Left ventricle myocardium inferior (tissue), 1 donor: ENCODE measurements at regions not wholly inside any gene's neighbourhood (a gene's known extent, or its start where the extent isn't known, plus 50 kb on each side); places are given as distances from the start of the nearest gene placed in this dataset.

Experiments
- DNase-seq: peaks from one replicate; pipeline ENCODE4 v3.0.0-alpha.2; 2020
- H3K27ac ChIP-seq: fragments of 200-600 bp; replicated peaks from 2 replicates; pipeline ENCODE4 v1.8.0; 2021
- H3K27me3 ChIP-seq: fragments of 200-600 bp; 2 replicates; pipeline ENCODE4 v1.8.0; 2021; ENCODE audit warnings: low read depth
- H3K36me3 ChIP-seq: fragments of 200-600 bp; 2 replicates; pipeline ENCODE4 v1.8.0; 2021
- H3K4me1 ChIP-seq: fragments of 200-600 bp; 2 replicates; pipeline ENCODE4 v1.8.0; 2021
- H3K4me3 ChIP-seq: fragments of 200-600 bp; 2 replicates; pipeline ENCODE4 v1.8.0; 2021; ENCODE audit warnings: mild to moderate bottlenecking, moderate library complexity
- H3K9me3 ChIP-seq: fragments of 200-600 bp; replicated peaks from 2 replicates; pipeline ENCODE4 v1.8.0; 2021
- intact Hi-C: fragments of 100-400 bp; cut with micrococcal nuclease; formaldehyde crosslinking; loops from one replicate; pipeline ENCODE4 v1.11.0; 2022
- TF ChIP-seq, protein P1 (sequence below): fragments of 200-600 bp; IDR thresholded peaks from 2 replicates; pipeline ENCODE4 v1.8.0; 2021; ENCODE audit warnings: antibody characterized with exemption, mild to moderate bottlenecking, borderline replicate concordance
- donor health status: DM: no; HTN: yes; CAD: no; lungs with severe emphysema.

DNA sequence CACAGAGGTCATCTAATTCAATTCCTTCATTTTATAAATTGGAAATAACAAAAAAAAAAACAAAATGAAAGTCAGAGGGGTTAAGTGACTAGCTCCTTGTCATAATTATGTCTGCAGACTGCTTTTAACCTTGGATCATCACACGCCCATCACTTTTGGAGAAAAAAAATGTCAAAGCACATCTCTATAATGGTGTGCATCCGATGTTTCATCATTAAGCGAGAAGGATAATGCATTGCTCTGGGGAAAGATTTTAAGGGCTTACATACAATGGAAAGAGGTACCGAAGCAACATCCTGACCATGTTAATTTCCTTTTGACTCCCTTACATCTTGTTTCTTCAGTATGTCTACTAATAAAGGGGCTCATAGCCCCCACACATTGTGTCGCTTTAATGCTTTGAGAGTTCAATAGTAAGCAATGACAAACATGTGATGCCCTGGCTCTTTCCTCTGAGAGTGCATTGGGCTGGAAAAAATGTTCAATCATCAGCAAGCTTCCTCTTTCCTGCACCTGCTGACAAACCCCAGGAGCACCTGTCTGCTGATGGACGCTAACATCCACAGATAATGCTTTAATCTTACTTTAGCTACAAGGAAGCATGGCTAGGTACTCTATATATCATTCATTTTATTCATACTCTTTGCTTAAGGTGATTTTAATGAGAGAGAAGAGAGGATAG, 242.2 kb downstream of the SMARCA2 start:
- TF ChIP-seq, protein P1, sequence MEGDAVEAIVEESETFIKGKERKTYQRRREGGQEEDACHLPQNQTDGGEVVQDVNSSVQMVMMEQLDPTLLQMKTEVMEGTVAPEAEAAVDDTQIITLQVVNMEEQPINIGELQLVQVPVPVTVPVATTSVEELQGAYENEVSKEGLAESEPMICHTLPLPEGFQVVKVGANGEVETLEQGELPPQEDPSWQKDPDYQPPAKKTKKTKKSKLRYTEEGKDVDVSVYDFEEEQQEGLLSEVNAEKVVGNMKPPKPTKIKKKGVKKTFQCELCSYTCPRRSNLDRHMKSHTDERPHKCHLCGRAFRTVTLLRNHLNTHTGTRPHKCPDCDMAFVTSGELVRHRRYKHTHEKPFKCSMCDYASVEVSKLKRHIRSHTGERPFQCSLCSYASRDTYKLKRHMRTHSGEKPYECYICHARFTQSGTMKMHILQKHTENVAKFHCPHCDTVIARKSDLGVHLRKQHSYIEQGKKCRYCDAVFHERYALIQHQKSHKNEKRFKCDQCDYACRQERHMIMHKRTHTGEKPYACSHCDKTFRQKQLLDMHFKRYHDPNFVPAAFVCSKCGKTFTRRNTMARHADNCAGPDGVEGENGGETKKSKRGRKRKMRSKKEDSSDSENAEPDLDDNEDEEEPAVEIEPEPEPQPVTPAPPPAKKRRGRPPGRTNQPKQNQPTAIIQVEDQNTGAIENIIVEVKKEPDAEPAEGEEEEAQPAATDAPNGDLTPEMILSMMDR: no peak
- no peak overlapping the region for H3K27ac ChIP-seq
- no peaks in the 10 kb centered on the region for H3K36me3 ChIP-seq
- no peak overlapping the region for H3K4me3 ChIP-seq
- H3K27me3 ChIP-seq: no peaks in the 10 kb centered on the region
- H3K9me3 ChIP-seq: no peaks in the 10 kb centered on the region
- intact Hi-C loops: no loop called here
- H3K4me1 ChIP-seq: no peaks in the 10 kb centered on the region
- no peak for DNase-seq

DNA sequence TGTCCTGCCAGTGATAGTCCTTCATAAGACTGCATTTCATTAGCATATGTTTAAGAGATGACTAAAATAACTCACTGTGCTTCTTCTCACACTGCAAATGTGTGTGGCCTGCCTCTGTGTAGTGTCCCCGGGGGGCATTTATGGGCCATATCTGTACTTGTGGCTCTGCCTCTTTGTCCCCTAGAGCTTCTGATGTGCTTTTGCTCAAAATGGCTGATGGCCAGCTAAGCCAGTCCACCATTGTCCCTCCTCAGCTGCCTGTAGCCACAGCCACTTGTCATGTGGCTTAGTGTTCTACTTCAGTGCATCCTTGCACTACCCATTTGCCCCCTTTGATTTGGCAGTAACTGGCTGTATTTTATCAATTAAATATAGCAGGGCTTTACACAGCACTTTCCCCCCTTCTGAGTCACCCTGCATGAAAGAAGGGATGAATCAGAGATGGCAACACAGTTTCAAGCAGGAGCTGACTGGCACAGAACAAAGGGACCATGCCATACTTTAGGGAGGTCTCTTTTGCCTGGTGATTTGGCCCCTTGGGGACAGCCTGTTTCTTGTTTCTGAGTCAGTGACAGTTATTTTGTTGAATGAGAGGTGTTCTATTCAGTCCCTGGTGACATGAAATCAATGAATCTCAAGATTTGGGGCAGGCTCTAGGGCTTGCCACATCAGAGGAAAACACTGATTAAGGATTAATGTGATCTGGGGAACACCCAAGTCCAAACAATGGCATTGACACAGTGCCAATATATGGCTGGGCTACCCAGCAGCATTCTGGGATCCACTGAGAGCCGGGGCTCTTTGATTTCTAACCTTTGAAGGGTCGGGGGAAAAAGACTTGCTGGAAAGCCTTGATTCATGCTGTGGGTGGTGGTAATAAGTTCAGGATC, 245.5 kb downstream of the SMARCA2 start:
- Histone ChIP-seq H3K4me1 (no peaks in the 10 kb centered on the region), H3K4me3 (no peak overlapping the region), H3K27ac (no peak overlapping the region), H3K36me3 (no peaks in the 10 kb centered on the region), H3K9me3 (no peaks in the 10 kb centered on the region), H3K27me3 (no peaks in the 10 kb centered on the region)
- DNase-seq: no peak
- intact Hi-C loops: no loop called here
- TF ChIP-seq, protein P1: no peak

DNA sequence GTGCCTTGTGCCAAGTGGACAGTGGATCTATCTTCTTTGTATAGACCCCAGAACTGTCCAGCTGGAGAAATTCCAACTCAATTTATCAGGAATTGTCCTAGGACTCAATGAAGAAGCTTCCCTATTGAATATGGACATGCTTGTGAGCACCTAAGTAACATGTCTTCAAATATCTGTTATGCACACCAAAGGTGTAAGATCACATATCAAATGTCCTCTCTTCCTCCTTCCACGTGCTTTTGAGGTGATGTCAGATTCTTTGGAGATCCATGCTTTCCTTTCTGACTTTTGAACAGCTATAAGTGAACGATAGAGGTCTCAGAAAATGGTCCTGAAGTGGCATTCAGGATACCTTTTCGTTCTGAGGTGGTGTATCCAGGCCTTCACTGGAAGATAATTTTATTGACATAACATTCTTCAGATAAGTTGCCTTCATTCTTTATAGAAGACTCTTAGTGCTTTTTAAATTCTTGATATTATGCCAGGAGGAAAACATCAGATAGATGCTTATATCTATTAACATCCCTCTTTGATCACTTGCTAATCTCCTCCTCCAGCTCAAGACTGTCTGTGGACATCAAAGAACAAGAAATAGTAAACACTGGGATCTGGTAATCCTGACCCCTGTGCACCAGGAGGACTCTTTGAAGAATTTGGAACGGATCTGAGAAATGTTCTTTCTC, 246.4 kb downstream of the SMARCA2 start:
- no peaks in the 10 kb centered on the region for H3K9me3 ChIP-seq
- intact Hi-C loops: no loop called here
- H3K27me3 ChIP-seq: no peaks in the 10 kb centered on the region
- no peaks in the 10 kb centered on the region for H3K36me3 ChIP-seq
- DNase-seq: no peak
- no peak overlapping the region for H3K27ac ChIP-seq
- H3K4me1 ChIP-seq: peaks cover 2% of the 10 kb centered on the region
- no peak overlapping the region for H3K4me3 ChIP-seq
- TF ChIP-seq, protein P1: no peak

DNA sequence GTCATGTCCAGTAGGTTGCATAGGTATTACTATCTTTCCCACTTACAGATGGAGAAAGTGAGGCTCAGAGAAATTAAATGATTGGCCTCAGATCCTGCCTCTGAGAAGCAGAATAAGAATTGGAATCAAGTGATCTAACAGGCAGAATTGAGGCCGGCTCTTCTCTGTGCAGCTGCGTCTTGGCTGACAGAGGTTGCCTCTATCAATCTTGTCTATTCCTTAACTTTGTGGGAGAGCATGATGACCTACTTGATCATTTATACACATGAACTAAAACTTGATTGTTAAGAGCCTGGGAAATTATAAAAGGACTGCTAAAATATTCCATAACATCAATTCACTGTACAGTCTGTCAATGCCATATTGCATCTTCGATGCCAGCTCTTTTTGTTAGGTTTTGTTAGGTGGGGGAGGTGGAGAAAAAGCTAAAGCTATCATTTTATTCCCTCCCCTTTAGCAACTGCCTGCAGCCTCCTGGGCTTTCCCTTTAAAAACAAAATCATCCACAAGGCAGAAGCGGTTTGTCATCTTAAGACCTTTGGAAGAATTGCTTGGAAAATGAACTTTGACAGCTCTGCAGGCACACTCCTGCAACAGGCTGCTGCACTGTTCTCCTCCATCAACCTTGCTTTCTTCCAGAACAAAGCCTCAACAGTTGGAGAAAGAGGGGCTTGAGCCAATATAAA, 247.4 kb downstream of the SMARCA2 start:
- H3K27me3 ChIP-seq: no peaks in the 10 kb centered on the region
- no peak overlapping the region for H3K4me3 ChIP-seq
- TF ChIP-seq, protein P1: no peak
- peaks cover 11% of the 10 kb centered on the region for H3K4me1 ChIP-seq
- no peaks in the 10 kb centered on the region for H3K9me3 ChIP-seq
- H3K27ac ChIP-seq: no peak overlapping the region
- intact Hi-C loops: no loop called here
- DNase-seq: no peak
- H3K36me3 ChIP-seq: no peaks in the 10 kb centered on the region

DNA sequence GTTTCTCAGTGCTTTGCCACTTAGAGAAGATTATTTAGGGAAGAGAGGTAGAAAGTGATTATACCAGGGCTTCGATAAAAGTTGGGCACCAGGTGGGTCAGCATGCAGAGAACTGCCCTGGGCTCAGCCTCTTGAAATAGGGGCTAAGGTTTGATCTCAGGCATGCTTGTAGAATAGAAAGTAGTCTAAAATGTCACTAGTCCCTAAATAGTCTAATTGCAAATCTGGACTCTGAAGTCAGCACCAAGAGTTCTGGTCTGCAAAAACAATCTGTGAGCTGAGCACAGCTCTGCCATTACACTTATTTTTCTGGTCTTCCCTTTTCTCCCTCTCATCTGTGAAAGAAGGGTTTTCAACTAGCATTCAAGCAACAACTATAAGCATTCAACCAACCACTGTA, 248.0 kb downstream of the SMARCA2 start:
- Histone ChIP-seq H3K36me3 (no peaks in the 10 kb centered on the region), H3K27me3 (no peaks in the 10 kb centered on the region), H3K4me1 (peaks cover 17% of the 10 kb centered on the region), H3K9me3 (no peaks in the 10 kb centered on the region), H3K4me3 (no peak overlapping the region), H3K27ac (no peak overlapping the region)
- intact Hi-C loops: no loop called here
- TF ChIP-seq, protein P1: no peak
- no peak for DNase-seq
